HG02852 (cell line): ENCODE measurements at regions not wholly inside any gene's neighbourhood (a gene's known extent, or its start where the extent isn't known, plus 50 kb on each side); places are given as distances from the start of the nearest gene placed in this dataset.
A peak's percentile ranks its signal among the peaks of the same experiment; 100 is the strongest.

ENCODE experiments used
- ATAC-seq: cut with Tn5 transposase; IDR thresholded peaks from one replicate; pipeline ENCODE4 v1.9.1; 2021; ENCODE audit warnings: mild to moderate bottlenecking, moderate library complexity; ENCODE audit not compliant: unreplicated experiment

GRCh38 chr1:186620566-186621350, 59.5 kb downstream of the PTGS2 start:
- peak; percentile 24 for ATAC-seq

DNA sequence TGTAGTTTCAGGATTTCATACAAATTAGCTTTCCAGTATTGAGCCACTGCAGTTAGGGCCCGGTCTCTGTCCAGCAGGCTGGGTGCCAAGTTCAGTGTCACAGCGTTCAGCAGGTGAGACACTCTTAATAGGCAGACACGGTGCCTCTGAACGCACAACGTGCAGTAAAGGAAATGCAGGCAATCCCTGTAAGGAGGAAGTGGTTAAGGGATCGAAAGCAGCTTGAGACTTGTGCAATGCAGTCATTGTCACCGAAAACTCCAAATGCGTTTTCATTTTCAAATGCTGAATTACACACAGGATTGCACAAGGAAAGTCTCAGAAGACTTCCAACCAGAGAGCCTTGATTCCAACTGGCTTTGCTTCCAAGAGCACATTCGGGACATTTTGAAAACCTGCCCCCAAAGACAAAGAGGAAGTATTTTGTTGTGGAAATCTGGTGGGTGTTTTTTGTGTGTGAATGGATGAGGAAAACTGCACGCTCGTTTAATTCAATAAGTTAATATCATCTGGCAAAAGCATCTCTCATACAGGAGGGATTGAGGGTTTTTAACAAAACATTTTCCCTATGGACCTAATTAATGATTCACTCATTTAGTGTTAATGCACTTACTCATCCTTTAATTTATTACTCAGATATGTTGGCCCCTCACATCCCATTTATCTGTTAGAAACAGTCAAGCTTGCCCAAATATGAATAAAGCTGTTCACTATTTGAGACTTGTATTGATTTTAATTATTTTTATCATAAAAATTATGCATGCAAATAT, 61.6 kb downstream of the PTGS2 start:
- peak; percentile 99 for ATAC-seq

GRCh38 chr1:186617926-186618325, 62.3 kb downstream of the PTGS2 start:
- ATAC-seq: peak; percentile 6

GRCh38 chr1:186616511-186616910, 63.7 kb downstream of the PTGS2 start:
- no peak for ATAC-seq

GRCh38 chr1:186615332-186615731, 64.9 kb downstream of the PTGS2 start:
- no peak for ATAC-seq

DNA sequence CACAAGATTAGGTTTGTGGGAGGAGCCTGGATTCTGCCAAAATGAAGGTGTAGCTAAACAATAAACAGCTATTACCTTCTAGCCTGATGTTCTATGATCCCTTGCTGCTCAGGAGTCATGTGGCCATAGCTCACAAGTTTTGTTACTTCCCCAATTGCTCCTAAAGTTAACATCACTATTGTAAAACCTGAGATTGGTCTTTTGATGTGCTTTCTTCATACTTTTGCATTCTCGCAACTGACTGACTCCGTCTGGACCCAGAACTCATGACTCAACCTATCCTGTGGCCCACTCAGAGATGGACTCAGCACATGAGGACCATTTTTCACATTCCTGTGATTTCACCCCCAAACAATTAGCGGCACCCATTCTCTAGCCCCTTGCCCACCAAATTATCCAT, 69.1 kb downstream of the PTGS2 start:
- ATAC-seq: no peak

- no peak for ATAC-seq
Observed at GRCh38 chr1:186609183-186609582, 71.0 kb downstream of the PTGS2 start.

GRCh38 chr1:186605762-186606350, 74.4 kb downstream of the PTGS2 start:
- ATAC-seq: peak; percentile 93

- peak; percentile 75 for ATAC-seq
Observed at GRCh38 chr1:186595969-186596368, 84.3 kb downstream of the PTGS2 start.

DNA sequence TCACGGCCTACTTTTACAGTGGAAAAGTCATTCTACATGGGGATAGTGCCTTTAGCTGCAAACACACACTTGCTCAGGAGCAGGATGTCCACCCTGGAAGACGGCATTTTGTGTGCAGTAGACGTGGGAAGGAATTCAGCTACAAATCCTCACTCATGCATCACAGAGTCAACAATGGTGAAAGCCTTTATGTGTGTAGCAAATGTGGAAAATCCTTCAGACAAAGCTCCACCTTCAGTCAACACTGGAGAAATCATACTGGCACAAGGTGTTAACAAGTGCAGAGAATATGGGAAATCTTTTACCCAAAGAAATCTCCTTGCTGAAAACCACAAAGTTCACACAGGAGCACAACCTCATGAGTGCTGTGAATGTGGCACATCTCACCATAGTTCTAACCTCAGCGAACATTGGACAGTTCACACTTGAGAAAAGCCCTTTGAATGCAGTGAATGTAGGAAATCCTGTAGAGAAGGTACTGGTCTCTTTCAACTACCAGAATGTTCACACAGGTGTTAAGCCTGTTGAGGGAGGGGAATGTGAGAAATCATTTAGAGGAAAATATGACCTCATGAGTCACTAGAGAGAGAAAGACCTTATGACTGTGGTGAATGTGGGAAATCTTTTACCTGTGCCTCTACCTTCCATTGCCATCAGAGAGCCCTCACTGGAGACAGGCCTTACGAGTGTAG, 101.8 kb downstream of the PTGS2 start:
- ATAC-seq: no peak

- ATAC-seq: no peak
Observed at GRCh38 chr1:186577633-186578032, 102.6 kb downstream of the PTGS2 start.

- no peak for ATAC-seq
Observed at GRCh38 chr1:186577216-186577615, 103.0 kb downstream of the PTGS2 start.

DNA sequence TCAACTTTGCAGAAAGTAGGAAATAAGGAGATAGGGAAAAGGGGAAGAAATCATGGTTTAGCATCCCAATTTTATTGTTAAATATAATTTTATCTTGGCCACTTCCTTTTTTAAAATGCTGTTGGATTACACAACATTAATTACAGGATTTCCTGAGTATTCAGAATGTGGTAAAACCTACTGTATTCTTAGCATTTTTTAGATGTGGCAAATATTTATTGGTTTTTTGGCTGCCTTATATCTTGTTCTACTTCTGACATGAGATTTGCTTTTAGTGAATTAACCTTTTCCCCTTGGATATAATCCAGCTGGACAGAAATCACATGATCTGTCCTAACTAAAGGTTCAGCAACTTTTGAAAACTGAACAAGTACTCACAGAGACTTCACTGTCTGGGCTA, 104.9 kb downstream of the PTGS2 start:
- no peak for ATAC-seq

DNA sequence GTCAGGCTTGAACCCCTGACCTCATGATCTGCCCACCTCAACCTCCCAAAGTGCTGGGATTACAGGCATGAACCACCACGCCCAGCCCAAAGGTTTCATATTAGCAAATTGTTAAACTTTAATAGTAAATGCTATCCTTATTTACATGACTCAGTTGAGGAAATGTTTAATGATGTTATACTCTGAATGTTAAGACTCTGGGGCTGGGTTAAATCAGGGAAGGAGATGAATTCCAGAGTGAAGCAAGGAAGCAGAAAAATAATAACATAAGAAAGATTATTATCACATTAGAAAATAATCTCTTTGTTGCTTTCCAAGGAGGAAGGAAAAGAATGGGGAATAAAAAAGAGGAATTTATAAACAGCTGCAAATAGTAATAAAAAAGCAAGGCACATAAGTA, 105.3 kb downstream of the PTGS2 start:
- ATAC-seq: no peak

- ATAC-seq: no peak
Observed at GRCh38 chr1:186572509-186572908, 107.7 kb downstream of the PTGS2 start.

DNA sequence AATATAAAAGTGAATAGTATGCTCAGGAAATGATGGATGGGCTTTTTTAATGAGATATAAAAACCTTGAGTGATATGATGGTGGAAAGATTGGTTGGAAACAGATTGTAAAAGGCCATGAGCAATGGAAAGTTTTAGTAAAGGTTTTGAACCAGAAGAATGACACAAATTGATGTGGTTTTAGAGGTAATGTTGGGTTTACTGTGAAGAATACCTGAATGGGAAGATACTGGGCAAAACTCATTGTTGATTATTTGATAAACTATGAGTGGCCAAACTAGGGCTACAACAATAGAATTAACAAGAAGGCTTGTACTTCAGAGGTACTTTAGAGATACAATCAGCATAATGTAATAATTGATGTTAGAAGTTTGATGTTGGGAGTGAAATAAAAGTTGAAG, 108.5 kb downstream of the PTGS2 start:
- no peak for ATAC-seq

- no peak for ATAC-seq
Observed at GRCh38 chr1:186569856-186570255, 108.9 kb upstream of the PDC start.

DNA sequence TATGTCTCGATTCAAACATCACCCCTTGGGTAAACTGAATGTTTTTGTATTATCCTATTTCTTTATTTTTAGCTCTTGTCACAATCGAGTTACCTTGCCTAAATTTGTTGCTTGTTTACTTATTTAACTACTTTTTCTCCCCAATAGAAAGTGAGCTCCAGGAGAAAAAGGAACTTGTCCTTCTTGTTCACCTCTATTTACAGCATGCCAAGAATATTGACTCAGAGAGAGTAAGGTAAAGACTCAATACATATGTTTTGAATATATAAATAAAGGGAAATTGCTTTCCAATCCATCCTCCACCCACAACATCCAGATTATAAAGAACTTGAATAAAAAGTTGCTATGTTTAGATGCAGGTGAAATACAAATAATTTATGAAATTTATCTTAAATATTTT, 107.3 kb upstream of the PDC start:
- ATAC-seq: no peak

DNA sequence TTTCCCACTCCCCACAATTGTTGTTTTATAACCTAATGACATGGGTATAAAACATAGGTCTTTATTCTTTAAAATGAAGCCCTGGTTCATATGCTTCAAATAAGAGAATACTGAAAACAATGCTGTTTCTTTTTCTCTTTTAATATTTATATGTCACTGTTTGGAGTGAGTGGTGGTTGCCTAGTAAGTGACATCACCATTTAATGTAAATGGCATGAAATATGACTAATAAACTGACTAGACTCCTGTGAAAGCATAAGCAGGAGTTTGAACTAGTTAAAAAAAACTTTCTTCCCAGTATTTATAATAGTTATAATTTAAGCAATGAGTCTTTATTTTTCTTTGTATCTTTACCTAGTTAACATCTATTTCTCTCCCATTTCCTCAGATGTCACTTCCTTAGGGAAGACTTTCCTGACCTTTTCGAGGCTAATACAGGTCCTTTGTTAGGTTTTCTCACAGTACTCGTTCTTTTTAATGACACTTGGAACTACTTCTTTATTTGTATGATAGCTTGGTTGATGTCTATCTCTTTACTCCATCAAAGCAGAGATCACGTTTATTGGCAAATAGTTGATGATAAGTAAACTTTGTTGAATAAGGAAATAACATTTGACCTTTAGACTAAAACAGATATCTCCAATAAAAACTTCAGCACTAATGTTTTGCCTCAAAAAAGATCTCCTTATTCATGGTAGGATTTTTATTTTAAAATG, 105.4 kb upstream of the PDC start:
- no peak for ATAC-seq

DNA sequence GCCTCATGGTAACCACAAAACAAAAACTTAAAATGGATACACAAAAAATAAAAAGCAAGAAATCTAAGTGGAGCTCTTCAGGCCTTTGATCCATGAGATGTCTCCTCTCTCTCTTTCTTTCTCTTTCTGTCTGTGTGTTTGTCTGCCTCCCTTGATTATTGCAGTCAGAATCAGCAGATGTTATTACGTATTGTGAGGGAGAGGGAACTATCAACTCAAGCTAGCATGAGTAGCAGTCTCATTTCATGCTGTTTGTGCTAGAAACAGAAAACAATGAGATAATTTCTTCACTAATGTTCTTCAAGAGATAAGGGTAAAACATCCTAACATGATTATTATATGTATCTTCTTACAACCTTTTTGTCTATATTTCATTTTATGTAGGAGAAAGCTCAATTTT, 103.7 kb upstream of the PDC start:
- no peak for ATAC-seq
